ENCODE measurements at regions not wholly inside any gene's neighbourhood (a gene's known extent, or its start where the extent isn't known, plus 50 kb on each side); places are given as distances from the start of the nearest gene placed in this dataset.

GRCh38 chr9:29389421-29389820 lies 1816.1 kb upstream of the C9orf72 start:
- TF ChIP-seq CTCF (optimal IDR thresholded peaks at IDR 0.05 in 1 of 3, IDR thresholded peaks at IDR 0.05 in 1 of 3, conservative IDR thresholded peaks at IDR 0.05 in 1 of 3; ENCODE audit: extremely low read depth in 1 of 3, insufficient read depth in 2 of 3, low read length in 3 of 3) (no peak), EZH2 (IDR thresholded peaks at IDR 0.05; ENCODE audit: low read length) (no peak)

All from keratinocyte (primary cell).